A673 (cell line): ENCODE measurements at regions not wholly inside any gene's neighbourhood (a gene's known extent, or its start where the extent isn't known, plus 50 kb on each side); places are given as distances from the start of the nearest gene placed in this dataset.

Experiments used
- EZH2 ChIP-seq: fragments of 200-600 bp; sonication (generic); IDR thresholded peaks from 2 replicates; pipeline ENCODE4 v1.6.1; 2017; ENCODE audit warnings: borderline replicate concordance, low read depth, mild to moderate bottlenecking, mixed read lengths, antibody characterized with exemption, low read length; ENCODE audit not compliant: poor library complexity, severe bottlenecking
- TF ChIP-seq, protein P1 (sequence below): fragments of 300-800, 200-600 bp; sonication (generic); conservative IDR thresholded peaks from 2 replicates; pipeline ENCODE4 v1.5.1; 2017; ENCODE audit warnings: low read depth, mild to moderate bottlenecking, antibody characterized with exemption, low read length, moderate library complexity, mixed read lengths

GRCh38 chr15:97316362-97316761, 644.1 kb upstream of the ARRDC4 start:
- TF ChIP-seq, protein P1, sequence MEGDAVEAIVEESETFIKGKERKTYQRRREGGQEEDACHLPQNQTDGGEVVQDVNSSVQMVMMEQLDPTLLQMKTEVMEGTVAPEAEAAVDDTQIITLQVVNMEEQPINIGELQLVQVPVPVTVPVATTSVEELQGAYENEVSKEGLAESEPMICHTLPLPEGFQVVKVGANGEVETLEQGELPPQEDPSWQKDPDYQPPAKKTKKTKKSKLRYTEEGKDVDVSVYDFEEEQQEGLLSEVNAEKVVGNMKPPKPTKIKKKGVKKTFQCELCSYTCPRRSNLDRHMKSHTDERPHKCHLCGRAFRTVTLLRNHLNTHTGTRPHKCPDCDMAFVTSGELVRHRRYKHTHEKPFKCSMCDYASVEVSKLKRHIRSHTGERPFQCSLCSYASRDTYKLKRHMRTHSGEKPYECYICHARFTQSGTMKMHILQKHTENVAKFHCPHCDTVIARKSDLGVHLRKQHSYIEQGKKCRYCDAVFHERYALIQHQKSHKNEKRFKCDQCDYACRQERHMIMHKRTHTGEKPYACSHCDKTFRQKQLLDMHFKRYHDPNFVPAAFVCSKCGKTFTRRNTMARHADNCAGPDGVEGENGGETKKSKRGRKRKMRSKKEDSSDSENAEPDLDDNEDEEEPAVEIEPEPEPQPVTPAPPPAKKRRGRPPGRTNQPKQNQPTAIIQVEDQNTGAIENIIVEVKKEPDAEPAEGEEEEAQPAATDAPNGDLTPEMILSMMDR, result no peak
- no peak for TF ChIP-seq EZH2
